ENCODE measurements at regions not wholly inside any gene's neighbourhood (a gene's known extent, or its start where the extent isn't known, plus 50 kb on each side); places are given as distances from the start of the nearest gene placed in this dataset.

DNA sequence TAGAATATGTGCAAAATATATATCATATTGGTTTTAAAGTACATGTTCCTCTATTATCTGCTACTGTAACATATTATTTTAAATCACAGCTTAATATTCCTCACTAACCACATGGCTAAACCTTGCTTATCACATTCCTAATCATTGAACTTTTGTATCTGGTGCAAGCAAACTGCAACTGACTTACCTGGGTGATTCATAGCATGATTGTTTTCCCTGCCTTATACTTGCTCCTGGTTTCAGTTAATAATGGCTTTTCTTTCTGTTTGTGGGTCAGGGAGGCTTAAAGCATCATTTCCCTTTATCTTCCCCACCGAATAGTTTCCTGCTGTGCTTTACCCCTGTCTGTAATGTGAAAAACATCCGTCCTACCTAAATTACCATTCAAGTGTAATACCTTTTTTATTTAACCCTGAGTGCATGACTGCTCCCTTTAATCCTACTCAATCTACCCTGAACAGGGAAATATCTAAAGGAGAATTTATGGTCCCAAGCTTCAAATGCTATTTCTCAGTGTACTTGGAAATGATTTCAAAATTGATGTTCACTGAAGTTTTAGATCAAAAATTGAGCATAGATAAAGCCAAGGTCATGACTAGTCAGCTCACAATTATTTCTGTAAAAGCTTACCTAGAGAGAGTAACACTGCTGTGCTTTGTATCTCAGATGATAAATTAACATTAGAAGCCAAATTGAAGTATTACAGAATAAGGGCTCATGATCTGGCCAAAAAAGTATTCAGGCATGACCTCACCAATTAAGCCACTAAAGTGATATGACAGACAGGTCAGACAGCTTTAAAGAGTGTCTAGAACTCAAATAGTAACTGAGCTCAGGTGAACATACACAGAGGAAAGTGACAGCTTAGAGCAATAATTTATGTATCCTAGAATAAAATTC lies 507.1 kb downstream of the BRINP3 start:
- Mint-ChIP-seq H3K27ac (no peak overlapping the region), H3K9me3 (ENCODE audit: low read depth) (peaks cover 1% of the 10 kb centered on the region), H3K4me1 (ENCODE audit: low read depth) (peaks cover 15% of the 10 kb centered on the region), H3K4me3 (ENCODE audit: low read depth) (no peak overlapping the region), H3K36me3 (ENCODE audit: insufficient read depth) (no peaks in the 10 kb centered on the region), H3K27me3 (no peaks in the 10 kb centered on the region)
- DNase-seq (ENCODE audit: low spot score, unreplicated experiment) = no peak
- TF ChIP-seq, protein P1, sequence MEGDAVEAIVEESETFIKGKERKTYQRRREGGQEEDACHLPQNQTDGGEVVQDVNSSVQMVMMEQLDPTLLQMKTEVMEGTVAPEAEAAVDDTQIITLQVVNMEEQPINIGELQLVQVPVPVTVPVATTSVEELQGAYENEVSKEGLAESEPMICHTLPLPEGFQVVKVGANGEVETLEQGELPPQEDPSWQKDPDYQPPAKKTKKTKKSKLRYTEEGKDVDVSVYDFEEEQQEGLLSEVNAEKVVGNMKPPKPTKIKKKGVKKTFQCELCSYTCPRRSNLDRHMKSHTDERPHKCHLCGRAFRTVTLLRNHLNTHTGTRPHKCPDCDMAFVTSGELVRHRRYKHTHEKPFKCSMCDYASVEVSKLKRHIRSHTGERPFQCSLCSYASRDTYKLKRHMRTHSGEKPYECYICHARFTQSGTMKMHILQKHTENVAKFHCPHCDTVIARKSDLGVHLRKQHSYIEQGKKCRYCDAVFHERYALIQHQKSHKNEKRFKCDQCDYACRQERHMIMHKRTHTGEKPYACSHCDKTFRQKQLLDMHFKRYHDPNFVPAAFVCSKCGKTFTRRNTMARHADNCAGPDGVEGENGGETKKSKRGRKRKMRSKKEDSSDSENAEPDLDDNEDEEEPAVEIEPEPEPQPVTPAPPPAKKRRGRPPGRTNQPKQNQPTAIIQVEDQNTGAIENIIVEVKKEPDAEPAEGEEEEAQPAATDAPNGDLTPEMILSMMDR (IDR thresholded peaks at IDR 0.05; ENCODE audit: unreplicated experiment) = no peak

DNA sequence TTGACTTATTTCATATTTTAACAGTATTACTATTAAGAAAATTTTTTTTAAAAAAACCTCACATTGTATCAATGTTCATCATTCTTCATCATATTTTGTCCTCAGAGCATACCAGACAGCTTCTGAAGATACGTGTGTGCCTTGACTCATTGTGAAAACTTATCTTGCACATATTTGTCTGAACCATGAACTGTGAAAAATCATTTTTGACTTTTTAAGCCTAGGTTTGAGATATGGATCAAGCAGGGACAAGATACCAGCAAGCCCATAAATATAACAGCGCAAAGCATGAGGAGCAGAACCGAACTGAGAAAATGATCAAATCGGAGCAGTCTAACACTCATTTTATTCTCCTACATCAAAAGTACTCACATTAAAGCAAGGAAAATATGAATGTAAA lies 506.0 kb downstream of the BRINP3 start:
- TF ChIP-seq, protein P1 (IDR thresholded peaks at IDR 0.05; ENCODE audit: unreplicated experiment) = no peak
- no peaks in the 10 kb centered on the region for H3K27me3 Mint-ChIP-seq
- peaks cover 15% of the 10 kb centered on the region for H3K4me1 Mint-ChIP-seq (ENCODE audit: low read depth)
- H3K27ac Mint-ChIP-seq = no peak overlapping the region
- H3K4me3 Mint-ChIP-seq (ENCODE audit: low read depth) = no peak overlapping the region
- no peaks in the 10 kb centered on the region for H3K36me3 Mint-ChIP-seq (ENCODE audit: insufficient read depth)
- peaks cover 5% of the 10 kb centered on the region for H3K9me3 Mint-ChIP-seq (ENCODE audit: low read depth)
- DNase-seq (ENCODE audit: low spot score, unreplicated experiment) = no peak

DNA sequence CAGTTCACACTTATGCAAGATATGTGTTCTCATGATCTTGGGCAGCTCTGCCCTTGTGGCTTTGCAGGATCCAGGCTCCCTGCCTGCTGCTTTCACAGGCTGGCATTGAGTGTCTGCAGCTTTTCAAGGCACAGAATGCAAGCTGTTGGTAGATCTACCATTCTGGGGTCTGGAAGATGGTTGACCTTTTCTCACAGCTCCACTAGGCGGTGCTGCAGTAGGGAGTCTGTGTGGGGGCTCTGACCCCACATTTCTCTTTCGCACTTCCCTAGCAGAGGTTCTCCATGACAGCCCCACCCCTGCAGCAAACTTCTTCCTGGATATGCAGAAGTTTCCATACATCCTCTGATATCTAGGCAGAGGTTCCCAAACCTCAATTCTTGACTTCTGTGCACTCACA lies 500.5 kb downstream of the BRINP3 start:
- peaks cover 4% of the 10 kb centered on the region for H3K4me1 Mint-ChIP-seq (ENCODE audit: low read depth)
- DNase-seq (ENCODE audit: low spot score, unreplicated experiment) = no peak
- TF ChIP-seq, protein P1 (IDR thresholded peaks at IDR 0.05; ENCODE audit: unreplicated experiment) = no peak
- H3K27ac Mint-ChIP-seq = no peak overlapping the region
- peaks cover 15% of the 10 kb centered on the region for H3K9me3 Mint-ChIP-seq (ENCODE audit: low read depth)
- no peaks in the 10 kb centered on the region for H3K27me3 Mint-ChIP-seq
- H3K36me3 Mint-ChIP-seq (ENCODE audit: insufficient read depth) = no peaks in the 10 kb centered on the region
- H3K4me3 Mint-ChIP-seq (ENCODE audit: low read depth) = no peak overlapping the region

DNA sequence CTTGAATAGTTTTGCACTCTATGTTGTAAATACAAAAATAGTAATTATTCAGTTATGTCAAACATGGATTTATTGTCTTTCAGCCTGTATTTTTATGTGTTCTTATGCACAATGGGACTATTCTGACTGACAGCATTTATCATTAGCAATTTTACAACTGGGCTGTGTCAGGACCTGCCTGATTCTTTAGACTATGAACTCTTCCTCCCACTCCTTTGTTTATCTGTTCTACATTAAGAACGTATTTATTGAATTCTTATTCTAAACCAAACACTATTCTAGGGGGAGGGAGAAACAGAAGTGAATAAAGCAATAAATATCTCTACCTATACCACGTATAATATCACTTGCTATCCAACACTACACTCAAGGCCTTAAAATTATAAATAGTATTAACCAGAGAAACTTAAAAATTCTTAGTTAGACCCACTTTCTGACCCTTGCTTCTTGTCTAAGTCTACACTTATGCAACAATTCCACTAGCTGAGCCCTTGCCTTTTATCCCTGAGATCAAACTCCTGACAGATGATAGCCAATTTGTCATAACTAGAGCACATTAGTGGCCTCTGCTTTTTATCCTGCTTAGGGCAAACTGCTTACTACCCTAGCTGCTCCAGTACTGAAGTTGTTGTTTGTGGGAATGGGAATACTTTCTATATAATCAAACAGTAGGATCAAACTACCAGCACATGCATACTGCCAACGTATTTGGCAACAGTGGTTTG lies 494.3 kb downstream of the BRINP3 start:
- H3K27ac Mint-ChIP-seq = no peak overlapping the region
- no peak overlapping the region for H3K4me3 Mint-ChIP-seq (ENCODE audit: low read depth)
- peaks cover 3% of the 10 kb centered on the region for H3K9me3 Mint-ChIP-seq (ENCODE audit: low read depth)
- no peaks in the 10 kb centered on the region for H3K36me3 Mint-ChIP-seq (ENCODE audit: insufficient read depth)
- no peaks in the 10 kb centered on the region for H3K27me3 Mint-ChIP-seq
- TF ChIP-seq, protein P1 (IDR thresholded peaks at IDR 0.05; ENCODE audit: unreplicated experiment) = no peak
- peaks cover 3% of the 10 kb centered on the region for H3K4me1 Mint-ChIP-seq (ENCODE audit: low read depth)
- no peak for DNase-seq (ENCODE audit: low spot score, unreplicated experiment)

DNA sequence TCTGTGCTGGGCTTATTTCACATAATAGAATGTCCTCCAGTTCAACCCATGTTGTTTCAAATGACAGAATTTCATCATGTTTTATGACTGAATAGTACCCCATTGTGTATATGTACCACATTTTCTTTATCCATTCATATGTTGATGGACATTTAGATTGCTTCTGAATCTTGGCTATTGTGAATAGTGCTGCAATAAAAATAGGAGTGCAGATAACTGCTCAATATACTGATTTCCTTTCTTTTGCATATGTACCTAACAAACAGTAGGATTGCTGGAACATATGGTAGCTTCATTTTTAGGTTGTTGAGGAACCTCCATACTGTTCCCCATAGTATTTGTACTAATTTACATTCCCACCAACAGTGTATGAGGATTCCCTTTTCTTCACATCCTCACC lies 491.1 kb downstream of the BRINP3 start:
- Mint-ChIP-seq H3K9me3 (ENCODE audit: low read depth) (peaks cover 5% of the 10 kb centered on the region), H3K4me1 (ENCODE audit: low read depth) (peaks cover 3% of the 10 kb centered on the region), H3K36me3 (ENCODE audit: insufficient read depth) (no peaks in the 10 kb centered on the region), H3K27me3 (no peaks in the 10 kb centered on the region), H3K4me3 (ENCODE audit: low read depth) (no peak overlapping the region), H3K27ac (no peak overlapping the region)
- TF ChIP-seq, protein P1 (IDR thresholded peaks at IDR 0.05; ENCODE audit: unreplicated experiment) = no peak
- DNase-seq (ENCODE audit: low spot score, unreplicated experiment) = no peak

Data from progenitor cell of endocrine pancreas (in vitro differentiated cells).